GM19397 (cell line): ENCODE measurements at regions not wholly inside any gene's neighbourhood (a gene's known extent, or its start where the extent isn't known, plus 50 kb on each side); places are given as distances from the start of the nearest gene placed in this dataset.

Source experiments
- ATAC-seq: cut with Tn5 transposase; IDR thresholded peaks from one replicate; pipeline ENCODE4 v1.9.1; 2021; ENCODE audit warnings: mild to moderate bottlenecking, moderate library complexity; ENCODE audit not compliant: unreplicated experiment

DNA sequence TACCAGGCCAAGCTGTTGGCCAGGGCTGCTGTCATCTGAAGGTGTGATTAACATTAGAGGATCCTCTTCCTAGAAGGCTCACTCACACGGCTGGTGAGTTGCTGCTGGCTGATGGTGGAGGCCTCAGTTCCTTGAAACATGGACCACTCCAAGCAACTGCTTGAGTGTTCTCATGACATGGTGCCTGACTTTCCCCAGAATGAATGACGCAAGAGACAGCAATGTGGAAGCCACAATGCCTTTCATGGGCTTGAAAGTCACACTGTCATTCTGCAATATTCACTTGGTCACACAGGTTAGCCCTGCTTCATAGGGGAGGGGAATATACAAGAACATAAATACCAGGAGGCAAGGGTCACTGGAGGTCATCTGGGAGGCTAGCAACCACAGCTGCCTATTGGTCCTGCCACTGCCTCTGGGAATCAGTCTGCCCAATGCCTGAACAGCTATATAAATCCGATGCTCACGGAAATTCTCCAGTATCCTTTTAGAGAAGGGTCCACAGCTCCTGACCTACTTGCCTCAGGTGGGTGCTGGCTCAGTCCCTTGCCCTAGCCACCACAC lies 97.1 kb upstream of the MAML3 start:
- ATAC-seq = no peak

GRCh38 chr4:140249351-140249750 lies 95.4 kb upstream of the MAML3 start:
- no peak for ATAC-seq

DNA sequence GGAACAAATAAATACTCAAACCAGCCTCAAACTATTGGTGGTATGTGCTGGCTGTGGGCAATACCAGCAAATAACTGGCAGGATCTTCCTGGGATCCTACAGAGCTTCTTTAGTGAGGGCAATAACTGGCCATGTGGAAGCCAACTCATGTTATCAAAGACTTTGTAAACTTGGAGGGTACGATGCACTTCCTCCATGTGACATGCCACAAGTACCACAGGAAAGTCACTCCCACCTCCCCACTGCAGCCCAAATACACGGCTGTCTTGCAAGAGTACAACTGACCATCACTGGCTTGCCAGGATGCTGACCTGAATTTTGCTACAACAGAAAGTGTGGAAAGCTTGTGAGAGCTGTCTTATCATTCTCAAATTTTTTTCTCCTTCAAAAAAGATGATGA lies 93.3 kb upstream of the MAML3 start:
- ATAC-seq = no peak

DNA sequence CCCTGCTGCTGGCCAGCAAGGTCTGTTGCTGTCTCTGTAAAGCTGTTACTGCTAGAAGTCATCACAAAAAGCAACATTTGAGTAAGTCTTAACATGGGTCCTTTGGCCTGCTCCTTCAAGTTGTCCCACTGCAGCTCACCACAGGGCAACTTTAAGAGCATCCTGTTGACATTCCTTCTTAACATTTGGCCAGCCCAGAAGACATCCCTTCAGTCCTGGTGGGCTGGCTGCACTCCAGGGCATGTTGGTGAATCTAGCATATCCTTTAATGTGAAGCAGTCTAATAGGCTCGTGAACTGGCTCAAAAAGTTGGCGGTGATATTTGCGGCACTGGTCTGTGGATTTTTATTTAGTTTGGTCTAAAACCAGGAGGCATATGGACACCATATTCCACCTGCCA lies 92.2 kb upstream of the MAML3 start:
- ATAC-seq = no peak

DNA sequence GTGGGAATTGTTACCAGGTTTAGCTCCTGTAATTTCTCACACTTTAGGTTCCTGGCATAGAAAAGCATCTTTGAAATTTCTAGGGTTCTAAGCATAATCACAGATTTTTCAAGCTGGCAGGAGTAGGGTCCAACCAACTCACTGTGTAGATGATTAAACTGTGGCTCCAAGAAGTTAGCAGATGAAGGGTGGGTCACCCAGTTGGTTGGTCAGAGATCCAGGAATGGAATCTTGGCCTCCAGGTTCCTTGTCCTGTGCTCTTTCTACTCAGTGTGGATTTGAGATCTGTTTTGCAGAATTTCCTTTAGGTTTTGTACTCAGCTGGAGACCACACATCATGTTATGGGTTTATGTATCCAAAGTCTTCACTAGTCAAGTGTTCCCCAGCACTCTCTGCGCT lies 90.3 kb upstream of the MAML3 start:
- no peak for ATAC-seq

DNA sequence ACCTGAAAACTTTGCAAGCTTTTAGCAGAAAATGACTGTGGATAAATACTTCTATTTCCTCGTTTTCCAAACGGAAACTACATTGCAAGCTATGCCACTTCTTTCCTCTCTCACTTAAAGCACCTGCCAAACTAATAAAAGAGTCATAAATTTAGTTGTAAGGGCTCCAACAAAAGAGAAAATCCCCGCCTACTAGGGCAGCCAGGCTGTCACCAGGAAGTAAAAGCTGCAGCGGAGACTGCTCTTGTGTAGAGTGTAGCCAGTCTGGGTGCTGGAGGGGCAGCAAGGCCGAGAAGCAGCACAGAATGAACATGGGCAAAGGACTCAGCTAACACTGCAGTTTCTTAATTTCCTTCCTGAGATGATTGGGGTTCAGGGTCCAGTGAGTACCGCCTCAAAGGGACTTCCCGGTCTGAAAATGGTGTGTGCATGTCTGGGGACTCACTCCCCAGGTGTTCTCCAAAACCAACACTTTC lies 89.3 kb upstream of the MAML3 start:
- ATAC-seq = peak; percentile 88

GRCh38 chr4:140242357-140243277 lies 88.6 kb upstream of the MAML3 start:
- ATAC-seq = peak; percentile 38

GRCh38 chr4:140240237-140240636 lies 86.3 kb upstream of the MAML3 start:
- no peak for ATAC-seq

DNA sequence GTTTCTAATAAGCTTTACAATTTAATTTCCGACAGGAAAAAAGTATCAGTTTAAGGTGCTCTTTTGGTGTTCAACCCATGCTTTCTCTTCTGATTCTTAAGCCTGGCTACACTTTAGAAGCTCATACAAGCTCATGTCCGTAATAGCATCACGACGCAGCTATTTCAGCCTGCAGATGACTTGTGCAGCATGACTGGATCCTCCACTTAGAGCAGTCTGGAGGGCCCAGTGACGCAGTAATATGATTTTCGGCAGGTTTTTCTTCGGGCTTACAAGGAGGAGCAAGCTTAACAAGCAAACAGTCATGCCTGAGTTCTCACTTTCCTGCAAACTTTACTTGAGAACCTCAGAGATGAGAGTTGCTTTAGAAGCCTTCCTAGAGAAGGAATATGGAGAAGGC lies 85.3 kb upstream of the MAML3 start:
- ATAC-seq = no peak

DNA sequence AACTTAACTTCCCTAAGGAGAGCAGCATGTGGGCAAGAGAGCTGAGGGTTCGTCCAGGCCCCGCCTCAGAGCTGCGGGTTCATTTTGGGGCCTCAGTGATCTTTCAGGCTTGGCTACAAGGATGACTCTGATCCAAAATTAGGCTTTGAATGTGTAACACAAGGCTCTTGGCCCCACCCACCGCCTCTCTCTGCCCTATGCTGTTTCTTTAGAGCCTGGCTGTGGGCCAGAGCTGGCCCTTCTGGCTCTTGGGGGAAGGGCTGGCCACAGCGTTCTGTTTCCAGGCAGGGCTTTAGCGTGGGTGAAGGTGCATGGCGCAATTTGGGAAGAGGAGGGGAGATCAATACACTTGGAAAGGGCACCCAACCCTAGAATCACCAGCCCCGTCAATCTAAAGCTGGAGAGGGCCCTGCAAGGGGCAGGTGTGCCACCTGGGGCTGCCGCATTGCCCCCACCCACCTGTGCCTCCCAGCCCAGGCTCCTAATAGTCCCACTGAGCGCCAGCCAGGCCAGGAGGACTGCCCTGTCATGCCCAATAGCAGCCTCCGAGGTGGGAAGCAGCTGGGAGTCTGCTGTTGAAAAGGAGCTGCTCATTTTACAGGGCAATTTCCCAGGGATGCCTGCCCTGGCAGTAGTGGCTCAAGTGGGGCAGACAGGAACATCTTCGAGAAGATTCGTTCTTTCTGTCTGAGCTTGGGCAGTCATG lies 84.5 kb upstream of the MAML3 start:
- ATAC-seq = no peak

- no peak for ATAC-seq
These were observed 83.8 kb upstream of the MAML3 start for GRCh38 chr4:140237616-140238350.

- no peak for ATAC-seq
These were observed 82.7 kb upstream of the MAML3 start for GRCh38 chr4:140236654-140237169.

GRCh38 chr4:140234697-140235060 lies 80.7 kb upstream of the MAML3 start:
- no peak for ATAC-seq

GRCh38 chr4:140233791-140234696 lies 80.1 kb upstream of the MAML3 start:
- ATAC-seq = no peak

DNA sequence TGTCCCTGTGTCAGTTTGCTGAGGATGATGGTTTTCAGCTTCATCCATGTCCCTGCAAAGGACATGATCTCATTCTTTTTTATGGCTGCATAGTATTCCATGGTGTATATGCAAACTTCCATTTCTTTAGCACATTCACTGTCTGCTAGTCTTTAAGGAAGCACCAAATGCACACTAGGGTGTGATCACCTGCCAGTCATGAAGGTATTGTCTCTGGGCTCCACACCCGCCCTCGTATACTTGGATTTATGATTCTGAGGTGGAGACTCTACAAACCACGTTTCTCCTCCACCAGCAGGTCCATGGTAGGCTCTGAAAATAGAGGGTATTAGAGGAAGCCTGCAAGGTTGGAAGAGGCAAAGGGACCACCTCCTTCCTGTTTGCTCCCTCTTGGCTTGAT lies 75.9 kb upstream of the MAML3 start:
- no peak for ATAC-seq

DNA sequence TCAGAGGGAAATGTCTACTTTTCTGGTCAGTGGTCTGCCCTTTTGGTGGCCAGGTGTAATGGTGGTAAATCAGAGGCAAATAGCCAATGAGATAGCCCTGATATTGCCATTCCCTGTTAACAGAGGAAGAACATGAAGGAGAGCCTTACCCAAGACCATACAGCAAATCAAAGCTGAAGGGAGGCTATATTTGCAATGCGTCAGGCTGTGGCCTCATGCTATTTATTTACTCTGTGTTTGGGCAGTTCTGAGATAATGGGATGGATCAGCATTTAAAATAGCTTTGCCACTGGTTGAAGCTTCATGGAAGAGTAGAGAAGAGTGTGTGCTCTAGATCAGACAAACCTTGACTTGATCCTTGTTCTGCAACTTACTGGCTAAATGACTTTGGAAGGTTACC lies 73.3 kb upstream of the MAML3 start:
- ATAC-seq = no peak

DNA sequence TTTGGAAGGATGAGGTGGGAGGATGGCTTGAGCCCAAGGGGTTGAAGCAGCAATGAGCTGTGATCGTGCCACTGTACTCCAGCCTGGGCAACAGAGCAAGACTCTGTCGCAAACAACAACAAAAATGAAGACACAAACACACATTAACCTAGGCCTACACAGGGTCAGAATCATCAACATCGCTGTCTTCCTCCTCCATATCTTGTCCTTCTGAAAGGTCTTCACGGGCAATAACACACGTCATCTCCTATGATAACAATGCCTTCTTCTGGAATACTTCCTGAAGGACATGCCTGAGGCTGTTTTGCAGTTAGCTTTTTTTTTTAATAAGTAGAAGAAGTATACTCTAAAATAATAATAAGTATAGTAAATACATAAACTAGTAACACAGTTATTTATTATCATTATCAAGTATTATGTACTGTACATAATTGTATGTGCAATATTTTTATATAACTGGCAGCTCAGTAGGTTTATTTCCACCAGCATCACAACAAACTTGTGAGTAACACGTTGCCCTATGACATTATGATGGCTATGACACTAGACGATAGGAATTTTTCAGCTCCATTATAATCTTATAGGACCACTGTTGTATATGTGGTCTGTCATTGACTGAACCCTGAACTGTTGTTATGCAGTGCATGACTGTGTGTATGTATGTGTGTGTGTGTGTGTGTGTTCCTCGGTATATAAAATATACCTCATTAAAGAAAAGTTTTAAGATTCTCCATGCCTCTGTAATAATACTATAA lies 69.2 kb upstream of the MAML3 start:
- ATAC-seq = no peak

- no peak for ATAC-seq
These were observed 68.2 kb upstream of the MAML3 start for GRCh38 chr4:140222171-140222570.

DNA sequence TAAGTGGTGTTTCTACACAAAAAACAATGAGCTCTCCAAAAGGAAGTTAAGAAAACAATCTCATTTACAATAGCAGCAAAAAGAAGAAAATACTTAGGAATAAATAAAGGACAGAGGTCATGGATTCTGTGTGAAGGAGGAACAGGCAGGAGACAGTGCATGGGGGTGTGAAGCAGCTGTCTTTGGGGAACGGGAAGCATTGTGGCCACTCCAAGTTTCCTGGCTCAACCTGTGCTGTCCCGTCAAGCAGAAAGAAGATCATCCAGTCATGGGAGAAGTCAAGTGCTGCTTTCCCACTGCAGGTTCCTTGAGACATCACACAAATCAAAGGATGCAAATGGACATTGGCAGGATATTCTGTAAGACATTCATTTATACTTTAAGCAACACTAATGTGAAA lies 66.1 kb upstream of the MAML3 start:
- no peak for ATAC-seq
